Caco-2 (cell line): ENCODE measurements at regions not wholly inside any gene's neighbourhood (a gene's known extent, or its start where the extent isn't known, plus 50 kb on each side); places are given as distances from the start of the nearest gene placed in this dataset.

Experiments
- BruUV-seq: library from RNA; stranded (reverse); fragments of 400-500 nt; replicated peaks from 2 replicates; lab custom pipeline; 2021; lab: Mats Ljungman, UMichigan
- CTCF ChIA-PET: fragments of 300-600 bp; sonication (Branson Sonifier 250); formaldehyde crosslinking; loops from one replicate; lab custom pipeline; 2022; ENCODE audit warnings: antibody characterized with exemption; lab: Charles Lee
- POLR2A ChIA-PET: fragments of 300-600 bp; sonication (Branson Sonifier 250); formaldehyde crosslinking; loops from one replicate; lab custom pipeline; 2022; ENCODE audit warnings: antibody characterized with exemption; lab: Charles Lee
- DNase-seq, 2 experiments: peaks; one replicate each; pipeline versions ENCODE4 v3.0.0 to v3.0.0-alpha.2; 2020 to 2022
- H3K27me3 ChIP-seq: replicated peaks from 2 replicates; pipeline ENCODE4 v1.6.0; 2011; ENCODE audit warnings: low read length; ENCODE audit not compliant: control insufficient read depth, insufficient read depth
- H3K36me3 ChIP-seq: 2 replicates; pipeline ENCODE4 v1.5.1; 2011; ENCODE audit warnings: low read length; ENCODE audit not compliant: control insufficient read depth, insufficient read depth
- H3K4me1 ChIP-seq: fragments of 250-450 bp; sonication (Bioruptor Pico); 2 replicates; pipeline ENCODE4 v1.5.1; 2020; ENCODE audit warnings: mild to moderate bottlenecking
- H3K4me3 ChIP-seq: 2 replicates; pipeline ENCODE4 v1.5.1; 2011; ENCODE audit warnings: low read depth, mild to moderate bottlenecking, control low read depth, low read length
- H3K9me3 ChIP-seq: fragments of 250-450 bp; sonication (Bioruptor Pico); 2 replicates; pipeline ENCODE4 v1.5.1; 2020; ENCODE audit warnings: mild to moderate bottlenecking, moderate library complexity
- H3K27ac Mint-ChIP-seq: one replicate; pipeline ENCODE4 v1.8.0; 2022; ENCODE audit warnings: mixed read lengths; ENCODE audit not compliant: unreplicated experiment
- H3K27me3 Mint-ChIP-seq: one replicate; pipeline ENCODE4 v1.8.0; 2022; ENCODE audit warnings: mixed read lengths; ENCODE audit not compliant: insufficient read depth, unreplicated experiment
- H3K36me3 Mint-ChIP-seq: one replicate; pipeline ENCODE4 v1.8.0; 2022; ENCODE audit warnings: mild to moderate bottlenecking, mixed read lengths; ENCODE audit not compliant: insufficient read depth, unreplicated experiment
- H3K4me1 Mint-ChIP-seq: one replicate; pipeline ENCODE4 v1.8.0; 2022; ENCODE audit warnings: low read depth, mixed read lengths; ENCODE audit not compliant: unreplicated experiment
- H3K4me3 Mint-ChIP-seq: one replicate; pipeline ENCODE4 v1.8.0; 2022; ENCODE audit warnings: mild to moderate bottlenecking, moderate library complexity, mixed read lengths; ENCODE audit not compliant: unreplicated experiment
- H3K9me3 Mint-ChIP-seq: one replicate; pipeline ENCODE4 v1.8.0; 2022; ENCODE audit warnings: mixed read lengths; ENCODE audit not compliant: unreplicated experiment
- CTCF ChIP-seq, 2 experiments: fragments of 200-600 bp in 1 of 2; IDR thresholded peaks; 1 replicate in 1 of 2; 2 replicates in 1 of 2; pipeline versions ENCODE4 v1.5.1 to v1.8.0; 2011 to 2022; ENCODE audit warnings: antibody characterized with exemption in 1 of 2, control low read depth in 1 of 2, inconsistent platforms in 1 of 2, low read depth in 1 of 2, low read length in 1 of 2, mild to moderate bottlenecking in 1 of 2, moderate library complexity in 1 of 2; ENCODE audit not compliant: insufficient read depth in 1 of 2, severe bottlenecking in 1 of 2, unreplicated experiment in 1 of 2
- intact Hi-C: fragments of 100-400 bp; cut with micrococcal nuclease; formaldehyde crosslinking; loops from one replicate; pipeline ENCODE4 v1.10.0; 2022; ENCODE audit not compliant: unreplicated experiment

GRCh38 chrX:110454336-110454735, 95.7 kb downstream of the RTL9 start:
- Mint-ChIP-seq H3K36me3 (no peaks in the 10 kb centered on the region), H3K27ac (no peak overlapping the region), H3K27me3 (peaks cover 17% of the 10 kb centered on the region), H3K9me3 (no peaks in the 10 kb centered on the region), H3K4me1 (no peaks in the 10 kb centered on the region), H3K4me3 (no peak overlapping the region)
- CTCF ChIA-PET, result no interaction called here
- intact Hi-C loops, result no loop called here
- Histone ChIP-seq H3K4me3 (no peak overlapping the region), H3K27me3 (no peaks in the 10 kb centered on the region), H3K36me3 (no peaks in the 10 kb centered on the region), H3K9me3 (no peaks in the 10 kb centered on the region), H3K4me1 (no peaks in the 10 kb centered on the region)
- no TSS peak for BruUV-seq
- TF ChIP-seq CTCF (IDR thresholded peaks at IDR 0.05; ENCODE audit: insufficient read depth in 1 of 2, low read depth in 1 of 2, low read length in 1 of 2, severe bottlenecking in 1 of 2, unreplicated experiment in 1 of 2), result no peak
- POLR2A ChIA-PET, result no interaction called here
- DNase-seq, result no peak

GRCh38 chrX:110462957-110463356, 104.3 kb downstream of the RTL9 start:
- intact Hi-C loops, result no loop called here
- Histone ChIP-seq H3K9me3 (no peaks in the 10 kb centered on the region), H3K4me1 (no peaks in the 10 kb centered on the region), H3K27me3 (no peaks in the 10 kb centered on the region), H3K36me3 (no peaks in the 10 kb centered on the region), H3K4me3 (no peak overlapping the region)
- Mint-ChIP-seq H3K36me3 (no peaks in the 10 kb centered on the region), H3K27me3 (peaks cover 7% of the 10 kb centered on the region), H3K9me3 (no peaks in the 10 kb centered on the region), H3K4me3 (no peak overlapping the region), H3K4me1 (no peaks in the 10 kb centered on the region), H3K27ac (no peak overlapping the region)
- ChIA-PET CTCF (no interaction called here), POLR2A (no interaction called here)
- no TSS peak for BruUV-seq
- no peak for TF ChIP-seq CTCF (IDR thresholded peaks at IDR 0.05; ENCODE audit: insufficient read depth in 1 of 2, low read depth in 1 of 2, low read length in 1 of 2, severe bottlenecking in 1 of 2, unreplicated experiment in 1 of 2)
- DNase-seq, result no peak

- no peaks in the 10 kb centered on the region for H3K4me1 ChIP-seq
- intact Hi-C loops, result no loop called here
- no peaks in the 10 kb centered on the region for H3K36me3 Mint-ChIP-seq
- ChIA-PET POLR2A (no interaction called here), CTCF (no interaction called here)
- no peaks in the 10 kb centered on the region for H3K9me3 ChIP-seq
- H3K27ac Mint-ChIP-seq, result no peak overlapping the region
- TF ChIP-seq CTCF (IDR thresholded peaks at IDR 0.05; ENCODE audit: insufficient read depth in 1 of 2, low read depth in 1 of 2, low read length in 1 of 2, severe bottlenecking in 1 of 2, unreplicated experiment in 1 of 2), result no peak
- no peaks in the 10 kb centered on the region for H3K4me1 Mint-ChIP-seq
- H3K4me3 Mint-ChIP-seq, result no peak overlapping the region
- no peak overlapping the region for H3K4me3 ChIP-seq
- H3K36me3 ChIP-seq, result no peaks in the 10 kb centered on the region
- no peaks in the 10 kb centered on the region for H3K27me3 Mint-ChIP-seq
- no peak for DNase-seq
- BruUV-seq, result no TSS peak
- H3K27me3 ChIP-seq, result no peaks in the 10 kb centered on the region
- no peaks in the 10 kb centered on the region for H3K9me3 Mint-ChIP-seq
These were observed 108.1 kb downstream of the RTL9 start for GRCh38 chrX:110466790-110467189.
